Fibroblast of the conjunctiva (primary cell): ENCODE measurements at regions not wholly inside any gene's neighbourhood (a gene's known extent, or its start where the extent isn't known, plus 50 kb on each side); places are given as distances from the start of the nearest gene placed in this dataset.

Source experiments
- DNase-seq: peaks from one replicate; pipeline ENCODE4 v3.0.0-alpha.2; 2010; ENCODE audit warnings: low read depth

- no peak for DNase-seq
These were observed 172.7 kb upstream of the FGGY start for GRCh38 chr1:59124166-59124565.

- DNase-seq, result no peak
These were observed 171.7 kb upstream of the FGGY start for GRCh38 chr1:59125154-59125553.

GRCh38 chr1:59125676-59126320 is 171.1 kb upstream of the FGGY start:
- no peak for DNase-seq

- no peak for DNase-seq
These were observed 170.5 kb upstream of the FGGY start for GRCh38 chr1:59126366-59126765.

- DNase-seq, result no peak
These were observed 168.6 kb upstream of the FGGY start for GRCh38 chr1:59128239-59128736.

GRCh38 chr1:59128784-59129227 is 168.1 kb upstream of the FGGY start:
- no peak for DNase-seq

GRCh38 chr1:59132295-59132694 is 164.6 kb upstream of the FGGY start:
- no peak for DNase-seq

- DNase-seq, result no peak
These were observed 162.9 kb upstream of the FGGY start for GRCh38 chr1:59133997-59134396.

- DNase-seq, result no peak
These were observed 161.1 kb upstream of the FGGY start for GRCh38 chr1:59135761-59136255.

- no peak for DNase-seq
These were observed 160.2 kb upstream of the FGGY start for GRCh38 chr1:59136541-59137275.

- DNase-seq, result no peak
These were observed 159.6 kb upstream of the FGGY start for GRCh38 chr1:59137276-59137615.

- no peak for DNase-seq
These were observed 158.9 kb upstream of the FGGY start for GRCh38 chr1:59137968-59138367.

GRCh38 chr1:59138402-59138801 is 158.5 kb upstream of the FGGY start:
- DNase-seq, result no peak

- no peak for DNase-seq
These were observed 157.5 kb upstream of the FGGY start for GRCh38 chr1:59139396-59139795.

GRCh38 chr1:59141267-59141863 is 155.5 kb upstream of the FGGY start:
- no peak for DNase-seq

- no peak for DNase-seq
These were observed 154.4 kb upstream of the FGGY start for GRCh38 chr1:59142311-59143132.

GRCh38 chr1:59143133-59143487 is 153.8 kb upstream of the FGGY start:
- peak; percentile 86 for DNase-seq

GRCh38 chr1:59143811-59144210 is 153.1 kb upstream of the FGGY start:
- DNase-seq, result no peak

GRCh38 chr1:59144959-59145358 is 151.9 kb upstream of the FGGY start:
- DNase-seq, result no peak

- DNase-seq, result no peak
These were observed 150.8 kb upstream of the FGGY start for GRCh38 chr1:59146056-59146455.

GRCh38 chr1:59146651-59147358 is 150.1 kb upstream of the FGGY start:
- DNase-seq, result no peak

GRCh38 chr1:59149435-59149834 is 147.5 kb upstream of the FGGY start:
- DNase-seq, result no peak
